NCI-H526 treated with DMSO at 0.1 percent for 48 hours (cell line): ENCODE measurements at regions not wholly inside any gene's neighbourhood (a gene's known extent, or its start where the extent isn't known, plus 50 kb on each side); places are given as distances from the start of the nearest gene placed in this dataset.

Experiments
- DNase-seq: peaks from one replicate; lab custom pipeline; 2025; lab: John Stamatoyannopoulos, UW

- no peak for DNase-seq
Measured at GRCh38 chr22:47769652-47770051, 1007.2 kb downstream of the TBC1D22A start.

DNA sequence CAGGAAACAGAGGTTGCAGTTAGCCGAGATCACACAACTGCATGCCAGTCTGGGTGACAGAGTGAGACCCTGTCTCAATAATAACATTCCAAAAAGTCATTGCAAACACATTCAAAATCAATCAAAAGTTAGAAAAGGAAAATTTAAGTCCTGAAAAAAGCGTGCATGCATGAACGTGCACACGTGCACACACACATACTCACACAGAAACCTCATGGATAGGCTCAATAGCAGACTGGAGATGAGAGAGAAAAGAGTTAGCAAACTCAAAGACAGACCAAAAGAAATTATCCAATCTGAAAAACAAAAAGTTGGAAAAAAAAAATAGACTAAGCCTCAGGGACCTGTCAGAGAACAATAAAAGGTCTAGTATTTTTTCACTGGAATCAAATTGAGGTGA lies 1005.6 kb downstream of the TBC1D22A start:
- no peak for DNase-seq

- DNase-seq = no peak
Measured at GRCh38 chr22:47767403-47767802, 1005.0 kb downstream of the TBC1D22A start.

DNA sequence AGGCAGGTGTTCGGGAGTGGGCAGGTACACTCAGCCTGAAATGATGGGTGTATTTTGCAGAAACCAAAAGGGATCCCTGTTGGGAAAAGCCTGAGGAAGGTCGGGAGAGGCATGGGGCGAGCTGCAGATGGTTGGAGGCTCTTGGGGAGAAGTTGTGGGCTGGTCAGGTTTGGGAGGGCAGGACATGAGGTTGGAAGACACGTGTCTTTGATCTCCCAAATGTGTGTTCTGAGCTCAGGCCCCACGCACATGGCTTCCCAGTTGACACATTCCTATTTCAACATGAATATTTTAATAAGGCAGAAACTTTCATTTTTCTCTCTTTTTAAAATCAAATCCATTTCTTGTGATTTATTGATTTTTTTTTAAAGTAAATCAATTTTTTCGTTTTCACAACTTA lies 1003.3 kb downstream of the TBC1D22A start:
- no peak for DNase-seq

- DNase-seq = no peak
Measured at GRCh38 chr22:47762141-47762540, 999.7 kb downstream of the TBC1D22A start.

DNA sequence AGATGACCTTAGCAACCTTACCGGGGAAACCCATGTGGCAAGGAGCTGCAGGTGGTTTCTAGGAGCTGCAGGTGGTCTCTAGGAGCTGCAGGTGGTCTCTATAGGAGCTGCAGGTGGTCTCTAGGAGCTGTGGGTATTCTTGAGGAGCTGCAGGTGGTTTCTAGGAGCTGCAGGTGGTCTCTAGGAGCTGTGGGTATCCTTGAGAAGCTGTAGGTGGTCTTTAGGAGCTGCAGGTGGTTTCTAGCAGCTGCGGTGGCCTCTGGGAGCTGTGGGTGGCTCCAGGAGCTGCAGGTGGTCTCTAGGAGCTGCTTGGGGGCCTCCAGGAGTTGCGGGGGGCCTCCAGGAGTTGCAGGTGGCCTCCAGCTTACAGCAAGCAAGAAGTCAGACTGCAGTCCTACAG lies 997.5 kb downstream of the TBC1D22A start:
- DNase-seq = no peak

GRCh38 chr22:47757741-47758140 lies 995.3 kb downstream of the TBC1D22A start:
- DNase-seq = no peak

DNA sequence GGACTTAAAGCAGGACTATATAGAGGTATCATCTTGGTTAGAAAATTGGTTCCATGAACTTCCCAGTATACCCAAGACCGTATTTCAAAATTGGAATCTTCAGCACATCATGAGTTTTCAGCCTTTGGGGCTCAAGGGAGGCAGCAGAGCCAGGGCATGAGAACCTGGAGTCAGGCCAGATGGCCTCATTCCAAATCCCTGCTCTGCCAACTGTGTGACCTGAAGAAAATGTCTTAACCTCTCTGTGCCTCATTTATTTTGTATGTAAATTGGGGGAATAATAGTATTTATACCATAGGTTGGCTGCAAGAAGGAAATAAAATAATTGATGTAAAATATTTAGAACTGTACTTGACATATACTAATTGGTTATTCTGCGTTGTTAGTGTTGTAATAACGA lies 987.6 kb downstream of the TBC1D22A start:
- no peak for DNase-seq

DNA sequence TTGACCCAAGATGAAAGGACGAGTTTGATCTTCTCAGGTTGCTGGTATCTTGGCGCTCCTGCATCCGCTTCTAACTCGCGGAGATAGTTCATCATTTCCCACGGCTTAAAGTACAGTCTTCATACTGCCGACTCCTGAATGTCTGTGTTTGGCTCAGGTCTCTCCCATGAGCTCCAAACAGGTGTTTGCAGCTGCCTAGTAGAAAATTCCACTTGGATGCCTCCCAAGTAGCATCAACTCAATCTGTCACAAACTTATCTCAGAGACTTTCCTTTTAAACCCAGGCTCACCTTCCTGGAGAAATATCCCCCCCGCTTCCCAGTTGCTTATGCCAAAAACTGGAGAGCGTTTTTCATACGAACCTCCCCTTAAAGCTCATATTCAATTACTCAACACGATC lies 986.5 kb downstream of the TBC1D22A start:
- no peak for DNase-seq

DNA sequence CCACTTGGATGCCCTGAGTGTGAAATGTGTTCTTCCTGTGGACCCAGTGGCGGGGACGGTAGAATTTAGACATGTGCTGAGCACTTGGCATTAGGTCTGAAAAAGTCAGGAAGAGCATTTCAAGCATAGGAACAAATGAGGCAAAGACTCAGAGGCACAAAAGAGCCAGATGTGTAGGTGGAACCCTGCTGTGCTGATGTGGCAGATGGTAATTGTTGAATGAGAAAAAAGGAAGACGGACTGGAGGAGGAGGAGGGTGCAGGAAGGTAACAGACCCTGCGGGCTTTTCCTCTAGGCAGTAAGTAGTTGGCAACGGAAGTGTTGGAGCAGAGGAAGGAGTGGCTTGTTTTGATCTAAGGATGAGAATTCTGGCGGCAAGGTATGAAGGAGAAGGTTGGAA lies 985.8 kb downstream of the TBC1D22A start:
- DNase-seq = no peak

- no peak for DNase-seq
Measured at GRCh38 chr22:47740109-47740805, 977.8 kb downstream of the TBC1D22A start.

- no peak for DNase-seq
Measured at GRCh38 chr22:47739291-47740015, 977.0 kb downstream of the TBC1D22A start.

DNA sequence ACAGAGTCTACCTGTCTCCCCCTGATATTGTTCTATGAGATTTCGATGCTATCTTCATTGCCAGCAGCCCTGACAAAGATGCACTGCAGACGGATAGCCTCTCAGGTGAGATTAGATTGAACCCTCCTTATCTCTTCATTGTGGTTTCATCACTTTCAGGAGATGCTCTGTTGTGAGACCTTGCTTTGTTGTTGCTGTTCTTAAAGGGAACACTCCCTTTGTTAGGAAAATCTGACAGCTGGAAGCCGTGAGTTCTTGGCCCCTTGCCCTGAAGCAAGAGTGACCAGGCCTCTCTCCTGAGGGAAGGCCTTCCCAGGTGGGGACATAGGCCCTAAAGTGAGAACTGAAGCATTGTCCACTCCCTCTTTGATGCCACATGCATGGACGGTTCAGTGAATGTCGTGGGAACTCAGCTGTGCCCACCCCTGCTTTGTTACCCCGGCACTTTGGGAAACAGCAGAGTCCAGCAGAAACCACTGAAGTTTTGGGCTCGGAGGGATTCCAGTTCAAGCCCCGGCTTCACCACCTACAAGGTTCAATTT lies 976.1 kb downstream of the TBC1D22A start:
- no peak for DNase-seq

GRCh38 chr22:47736186-47737034 lies 974.0 kb downstream of the TBC1D22A start:
- DNase-seq = no peak

DNA sequence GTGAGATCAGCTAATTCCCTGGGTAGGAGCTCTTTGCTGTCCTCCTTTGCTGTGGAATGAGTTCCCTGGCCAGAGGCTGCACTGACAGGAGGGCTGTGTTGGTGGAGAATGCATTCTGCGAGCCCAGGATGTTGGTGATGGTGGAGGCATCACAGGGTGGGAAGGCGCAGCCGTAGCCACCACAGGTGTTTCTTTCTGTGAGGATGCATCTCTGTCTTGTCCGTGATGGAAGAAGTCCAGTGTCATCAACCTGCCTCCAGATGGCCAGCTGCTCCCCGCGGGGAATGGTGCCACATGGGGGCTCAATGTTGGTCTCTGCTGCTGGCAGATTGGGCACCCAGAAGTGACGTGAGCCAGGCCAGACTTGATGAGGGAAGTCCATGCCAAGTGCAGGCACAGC lies 972.1 kb downstream of the TBC1D22A start:
- DNase-seq = no peak

DNA sequence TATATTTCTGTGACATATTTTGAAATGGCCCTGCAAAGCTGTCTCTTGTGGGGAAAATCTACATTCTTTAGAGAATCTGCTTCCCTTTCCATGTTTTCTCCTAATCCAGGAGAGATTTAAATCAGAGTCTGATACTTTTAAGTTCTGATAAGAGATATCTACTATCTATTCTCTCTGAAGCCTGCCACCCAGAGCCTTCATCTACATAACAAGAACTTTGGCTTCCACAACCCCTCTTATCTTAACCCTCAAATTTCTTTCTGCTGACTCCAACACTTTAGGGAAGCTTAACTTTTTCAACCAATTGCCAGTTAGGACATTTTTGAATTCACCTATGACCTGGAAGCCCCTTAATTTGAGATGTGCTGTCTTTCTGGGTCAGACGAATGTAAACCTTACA lies 965.2 kb downstream of the TBC1D22A start:
- DNase-seq = no peak

DNA sequence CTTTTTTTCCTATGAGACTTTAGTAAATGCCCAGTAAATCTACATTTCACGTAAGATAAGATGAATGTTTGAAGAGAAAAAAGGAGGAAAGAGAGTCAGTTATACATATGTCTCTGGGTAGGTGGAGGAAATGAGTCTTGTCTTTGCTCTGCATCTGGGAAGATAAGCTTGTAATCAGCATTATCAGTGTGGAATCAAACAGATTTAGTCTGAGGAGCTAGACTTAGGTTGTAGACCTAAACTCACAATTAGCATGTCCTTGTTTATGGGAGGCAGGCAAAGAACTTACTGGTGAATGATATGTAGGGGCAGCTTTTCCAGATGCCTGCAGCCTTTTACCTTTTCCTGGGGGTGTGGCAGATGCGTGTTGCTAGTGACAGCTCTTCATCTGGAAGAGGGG lies 962.3 kb downstream of the TBC1D22A start:
- DNase-seq = no peak

DNA sequence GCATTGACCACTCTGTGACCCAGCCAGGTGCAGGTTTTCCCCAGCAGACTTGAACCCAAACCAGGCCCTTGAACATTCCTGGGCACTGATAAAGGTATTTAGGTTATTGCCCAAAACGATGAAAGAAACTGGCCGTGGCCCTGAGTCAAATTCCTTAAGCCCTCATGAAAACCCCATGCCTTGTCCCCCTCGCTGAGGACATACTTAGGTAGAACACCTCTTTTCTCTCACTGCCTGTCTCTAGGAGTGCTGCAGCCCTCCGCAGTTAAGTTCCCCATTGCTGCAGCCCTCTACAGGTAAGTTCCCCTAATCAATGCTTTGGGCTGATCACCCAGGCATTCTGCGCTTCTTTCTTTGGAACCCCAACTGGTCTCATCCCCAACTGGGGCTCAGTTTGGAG lies 961.6 kb downstream of the TBC1D22A start:
- no peak for DNase-seq

GRCh38 chr22:47718337-47718736 lies 955.9 kb downstream of the TBC1D22A start:
- no peak for DNase-seq

- DNase-seq = no peak
Measured at GRCh38 chr22:47716890-47717615, 954.6 kb downstream of the TBC1D22A start.

GRCh38 chr22:47715866-47716578 lies 953.6 kb downstream of the TBC1D22A start:
- DNase-seq = no peak
